H9 (cell line): ENCODE measurements at regions not wholly inside any gene's neighbourhood (a gene's known extent, or its start where the extent isn't known, plus 50 kb on each side); places are given as distances from the start of the nearest gene placed in this dataset.

ENCODE experiments used
- DNase-seq: peaks from one replicate; pipeline ENCODE4 v3.0.0-alpha.2; 2017
- H2AFZ ChIP-seq: one replicate; pipeline ENCODE4 v1.6.1; 2013; ENCODE audit warnings: mild to moderate bottlenecking, low read length, control low read depth, moderate library complexity
- H2AK5ac ChIP-seq: 2 replicates; pipeline ENCODE4 v1.6.1; 2013; ENCODE audit warnings: low read length, control low read depth, mixed read lengths; ENCODE audit not compliant: insufficient read length
- H2BK120ac ChIP-seq: one replicate; pipeline ENCODE4 v1.6.1; 2013; ENCODE audit warnings: low read depth, mild to moderate bottlenecking, low read length, control low read depth, inconsistent platforms; ENCODE audit not compliant: poor library complexity, severe bottlenecking
- H2BK12ac ChIP-seq: 2 replicates; pipeline ENCODE4 v1.6.1; 2013; ENCODE audit warnings: low read length, control low read depth, mixed read lengths, low read depth; ENCODE audit not compliant: insufficient read length
- H2BK15ac ChIP-seq: 2 replicates; pipeline ENCODE4 v1.6.1; 2013; ENCODE audit warnings: low read depth, low read length, control low read depth
- H2BK20ac ChIP-seq: one replicate; pipeline ENCODE4 v1.6.1; 2013; ENCODE audit warnings: low read depth, mild to moderate bottlenecking, low read length, control low read depth, inconsistent platforms; ENCODE audit not compliant: poor library complexity, severe bottlenecking
- H2BK5ac ChIP-seq: 2 replicates; pipeline ENCODE4 v1.6.1; 2013; ENCODE audit warnings: low read length, control low read depth, mixed read lengths; ENCODE audit not compliant: insufficient read length
- H3K14ac ChIP-seq: 2 replicates; pipeline ENCODE4 v1.6.1; 2013; ENCODE audit warnings: low read length, control low read depth; ENCODE audit not compliant: insufficient read depth
- H3K18ac ChIP-seq: 2 replicates; pipeline ENCODE4 v1.6.1; 2013; ENCODE audit warnings: low read depth, mild to moderate bottlenecking, mixed read lengths, low read length, control low read depth; ENCODE audit not compliant: insufficient read length
- H3K23ac ChIP-seq: 2 replicates; pipeline ENCODE4 v1.6.1; 2013; ENCODE audit warnings: low read length, control low read depth, mixed read lengths, low read depth; ENCODE audit not compliant: insufficient read length
- H3K23me2 ChIP-seq: 2 replicates; pipeline ENCODE4 v1.6.1; 2013; ENCODE audit warnings: low read depth, mild to moderate bottlenecking, mixed read lengths, low read length, control low read depth; ENCODE audit not compliant: insufficient read length, poor library complexity, severe bottlenecking
- H3K27ac ChIP-seq: 2 replicates; pipeline ENCODE4 v1.5.1; 2013; ENCODE audit warnings: low read length, control low read depth, mixed read lengths, low read depth; ENCODE audit not compliant: insufficient read length
- H3K27me3 ChIP-seq: 2 replicates; pipeline ENCODE4 v1.6.1; 2013; ENCODE audit warnings: low read length, control low read depth, inconsistent platforms; ENCODE audit not compliant: insufficient read depth
- H3K4ac ChIP-seq: 2 replicates; pipeline ENCODE4 v1.6.1; 2013; ENCODE audit warnings: low read depth, mild to moderate bottlenecking, control low read depth, inconsistent platforms, low read length, moderate library complexity
- H3K4me1 ChIP-seq: 2 replicates; pipeline ENCODE4 v1.6.1; 2013; ENCODE audit warnings: low read length, control low read depth, inconsistent platforms; ENCODE audit not compliant: insufficient read depth
- H3K4me2 ChIP-seq: 2 replicates; pipeline ENCODE4 v1.6.1; 2013; ENCODE audit warnings: low read length, control low read depth, mixed read lengths; ENCODE audit not compliant: insufficient read length, insufficient read depth
- H3K56ac ChIP-seq: 2 replicates; pipeline ENCODE4 v1.6.1; 2013; ENCODE audit warnings: low read depth, mild to moderate bottlenecking, mixed read lengths, low read length, control low read depth; ENCODE audit not compliant: insufficient read length
- H3K79me1 ChIP-seq: 2 replicates; pipeline ENCODE4 v1.6.1; 2013; ENCODE audit warnings: low read depth, mild to moderate bottlenecking, moderate library complexity, low read length, control low read depth, inconsistent platforms; ENCODE audit not compliant: insufficient read depth, poor library complexity, severe bottlenecking
- H3K79me2 ChIP-seq: 2 replicates; pipeline ENCODE4 v1.6.1; 2013; ENCODE audit warnings: low read length, control low read depth, inconsistent platforms; ENCODE audit not compliant: insufficient read depth
- H3K9ac ChIP-seq: 2 replicates; pipeline ENCODE4 v1.6.1; 2013; ENCODE audit warnings: low read length, control low read depth, mixed read lengths; ENCODE audit not compliant: insufficient read length; ENCODE audit errors: extremely low read depth
- H3K9me3 ChIP-seq: one replicate; pipeline ENCODE4 v1.6.1; 2013; ENCODE audit warnings: low read depth, low read length, inconsistent platforms; ENCODE audit not compliant: control insufficient read depth
- H3T11ph ChIP-seq: one replicate; pipeline ENCODE4 v1.6.1; 2013; ENCODE audit warnings: mild to moderate bottlenecking, low read length, control low read depth, inconsistent platforms
- H4K20me1 ChIP-seq: one replicate; pipeline ENCODE4 v1.6.1; 2013; ENCODE audit not compliant: control insufficient read depth, insufficient read length, insufficient read depth
- H4K5ac ChIP-seq: 2 replicates; pipeline ENCODE4 v1.6.1; 2013; ENCODE audit warnings: low read depth, mild to moderate bottlenecking, mixed read lengths, low read length, control low read depth; ENCODE audit not compliant: insufficient read length
- H4K8ac ChIP-seq: replicated peaks from 2 replicates; pipeline ENCODE4 v1.6.1; 2013; ENCODE audit warnings: low read length, control low read depth, mixed read lengths, low read depth; ENCODE audit not compliant: insufficient read length
- H4K91ac ChIP-seq: 2 replicates; pipeline ENCODE4 v1.6.1; 2013; ENCODE audit warnings: low read depth, mild to moderate bottlenecking, moderate library complexity, mixed read lengths, low read length, control low read depth; ENCODE audit not compliant: insufficient read length
- H3K27ac Mint-ChIP-seq, 3 experiments: 2 replicates in 2 of 3; 3 replicates in 1 of 3; pipeline ENCODE4 v1.8.0; 2020 to 2021; ENCODE audit warnings: mixed read lengths in 3 of 3, mild to moderate bottlenecking in 1 of 3, moderate library complexity in 1 of 3
- H3K27me3 Mint-ChIP-seq: 2 replicates; pipeline ENCODE4 v1.8.0; 2021; ENCODE audit warnings: low read depth, mild to moderate bottlenecking, moderate library complexity, mixed read lengths
- H3K36me3 Mint-ChIP-seq, 3 experiments: 2 replicates in 2 of 3; 3 replicates in 1 of 3; pipeline ENCODE4 v1.8.0; 2020 to 2021; ENCODE audit warnings: low read depth in 3 of 3, mixed read lengths in 3 of 3; ENCODE audit not compliant: insufficient read depth in 1 of 3
- H3K4me1 Mint-ChIP-seq, 2 experiments: 2 replicates each; pipeline ENCODE4 v1.8.0; 2020; ENCODE audit warnings: mixed read lengths in 2 of 2
- H3K4me3 Mint-ChIP-seq, 2 experiments: 2 replicates in 1 of 2; 3 replicates in 1 of 2; pipeline ENCODE4 v1.8.0; 2020 to 2021; ENCODE audit warnings: mild to moderate bottlenecking in 2 of 2, mixed read lengths in 2 of 2, moderate library complexity in 1 of 2
- H3K9me3 Mint-ChIP-seq, 2 experiments: 2 replicates in 1 of 2; 3 replicates in 1 of 2; pipeline ENCODE4 v1.8.0; 2020; ENCODE audit warnings: mild to moderate bottlenecking in 2 of 2, mixed read lengths in 2 of 2, moderate library complexity in 1 of 2
- whole genome bisulfite sequencing: extraction: QIAGEN DNeasy Blood & Tissue Kit; methylation state at CpG from one replicate; pipeline ENCODE4 v1.1.7; 2013; ENCODE audit warnings: missing lambda C conversion rate, low lambda C conversion rate, mixed read lengths; ENCODE audit not compliant: insufficient read length; ENCODE audit errors: extremely low coverage; 5-methylcytosine and 5-hydroxymethylcytosine counted together
- TF ChIP-seq, protein P1 (sequence below): fragments of 200-600 bp; sonication (generic); conservative IDR thresholded peaks from 3 replicates; pipeline ENCODE4 v1.8.0; 2021; ENCODE audit warnings: antibody characterized with exemption, mild to moderate bottlenecking

DNA sequence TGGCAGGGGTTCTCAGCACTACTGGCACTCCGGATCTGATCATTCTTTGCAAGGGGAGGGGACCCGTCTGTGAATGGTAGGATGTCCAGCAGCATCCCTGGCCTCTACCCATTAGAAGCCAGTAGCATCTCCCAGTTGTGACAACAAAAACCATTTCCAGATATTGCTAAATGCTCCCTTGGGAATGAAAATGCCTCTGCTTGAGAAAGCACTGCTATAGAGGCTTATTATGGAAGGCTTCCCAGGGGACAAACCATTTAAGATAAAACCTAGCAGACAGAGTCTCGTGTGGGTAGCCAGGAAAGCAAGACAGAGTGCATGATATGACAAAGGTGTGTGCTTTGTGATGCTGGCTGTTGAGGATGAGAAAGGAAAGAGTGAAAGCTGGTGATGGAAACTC, 273.7 kb downstream of the TMX3 start:
- Histone ChIP-seq H3K4me2 (no peak overlapping the region), H2BK120ac (no peak overlapping the region), H2AK5ac (no peak overlapping the region), H3T11ph (no peak overlapping the region), H4K20me1 (no peaks in the 10 kb centered on the region), H2BK12ac (no peak overlapping the region), H3K79me2 (no peaks in the 10 kb centered on the region), H2BK15ac (no peak overlapping the region), H3K18ac (no peak overlapping the region), H3K14ac (no peak overlapping the region), H3K56ac (no peak overlapping the region), H2AFZ (no peak overlapping the region), H3K9ac (no peak overlapping the region), H2BK5ac (no peak overlapping the region), H3K27ac (no peak overlapping the region), H3K4ac (no peak overlapping the region), H4K91ac (no peak overlapping the region), H3K23ac (no peak overlapping the region), H2BK20ac (no peak overlapping the region), H3K23me2 (no peaks in the 10 kb centered on the region), H4K8ac (no peak overlapping the region), H3K9me3 (no peaks in the 10 kb centered on the region), H3K79me1 (no peaks in the 10 kb centered on the region), H3K4me1 (no peaks in the 10 kb centered on the region; the same call in 1 of the 2 replicates), H4K5ac (no peak overlapping the region), H3K27me3 (no peaks in the 10 kb centered on the region)
- H3K4me1 Mint-ChIP-seq = peaks cover 13 to 14% of the 10 kb centered on the region in 2 experiments
- H3K36me3 Mint-ChIP-seq = peaks cover 5 to 7% (median 5%) of the 10 kb centered on the region in 3 experiments
- WGBS = no CpG with 5 or more reads among the region's 3 CpGs
- no peak for DNase-seq
- no peak overlapping the region for H3K4me3 Mint-ChIP-seq
- no peak overlapping the region for H3K27ac Mint-ChIP-seq
- H3K9me3 Mint-ChIP-seq = peaks cover 7 to 9% of the 10 kb centered on the region in 2 experiments; a peak in 4 of 5 replicates
- H3K27me3 Mint-ChIP-seq = no peaks in the 10 kb centered on the region; the same call in 1 of the 2 replicates
- TF ChIP-seq, protein P1, sequence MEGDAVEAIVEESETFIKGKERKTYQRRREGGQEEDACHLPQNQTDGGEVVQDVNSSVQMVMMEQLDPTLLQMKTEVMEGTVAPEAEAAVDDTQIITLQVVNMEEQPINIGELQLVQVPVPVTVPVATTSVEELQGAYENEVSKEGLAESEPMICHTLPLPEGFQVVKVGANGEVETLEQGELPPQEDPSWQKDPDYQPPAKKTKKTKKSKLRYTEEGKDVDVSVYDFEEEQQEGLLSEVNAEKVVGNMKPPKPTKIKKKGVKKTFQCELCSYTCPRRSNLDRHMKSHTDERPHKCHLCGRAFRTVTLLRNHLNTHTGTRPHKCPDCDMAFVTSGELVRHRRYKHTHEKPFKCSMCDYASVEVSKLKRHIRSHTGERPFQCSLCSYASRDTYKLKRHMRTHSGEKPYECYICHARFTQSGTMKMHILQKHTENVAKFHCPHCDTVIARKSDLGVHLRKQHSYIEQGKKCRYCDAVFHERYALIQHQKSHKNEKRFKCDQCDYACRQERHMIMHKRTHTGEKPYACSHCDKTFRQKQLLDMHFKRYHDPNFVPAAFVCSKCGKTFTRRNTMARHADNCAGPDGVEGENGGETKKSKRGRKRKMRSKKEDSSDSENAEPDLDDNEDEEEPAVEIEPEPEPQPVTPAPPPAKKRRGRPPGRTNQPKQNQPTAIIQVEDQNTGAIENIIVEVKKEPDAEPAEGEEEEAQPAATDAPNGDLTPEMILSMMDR = no peak
